AG04449 (cell line): ENCODE measurements at regions not wholly inside any gene's neighbourhood (a gene's known extent, or its start where the extent isn't known, plus 50 kb on each side); places are given as distances from the start of the nearest gene placed in this dataset.

ENCODE experiments used
- CTCF ChIA-PET: fragments of 350-600 bp; formaldehyde crosslinking; extraction: SDS; loops from one replicate; lab custom pipeline; 2021; ENCODE audit warnings: antibody characterized with exemption; lab: Yijun Ruan, JAX
- POLR2A ChIA-PET: fragments of 400-600, 350-600 bp; formaldehyde crosslinking; extraction: SDS; loops from one replicate; lab custom pipeline; 2020; ENCODE audit warnings: antibody characterized with exemption, inconsistent platforms; lab: Yijun Ruan, JAX
- DNase-seq: peaks from one replicate; pipeline ENCODE4 v3.0.0-alpha.2; 2010; ENCODE audit warnings: low read depth, low spot score
- H3K4me3 ChIP-seq: 2 replicates; pipeline ENCODE4 v1.5.1; 2011; ENCODE audit warnings: low read depth, mild to moderate bottlenecking, control low read depth, low read length
- TF ChIP-seq, protein P1 (sequence below): IDR thresholded peaks from one replicate; pipeline ENCODE4 v1.5.1; 2011; ENCODE audit warnings: mild to moderate bottlenecking, moderate library complexity, low read length, control low read depth, inconsistent platforms; ENCODE audit not compliant: insufficient read depth; ENCODE audit errors: missing control alignments

DNA sequence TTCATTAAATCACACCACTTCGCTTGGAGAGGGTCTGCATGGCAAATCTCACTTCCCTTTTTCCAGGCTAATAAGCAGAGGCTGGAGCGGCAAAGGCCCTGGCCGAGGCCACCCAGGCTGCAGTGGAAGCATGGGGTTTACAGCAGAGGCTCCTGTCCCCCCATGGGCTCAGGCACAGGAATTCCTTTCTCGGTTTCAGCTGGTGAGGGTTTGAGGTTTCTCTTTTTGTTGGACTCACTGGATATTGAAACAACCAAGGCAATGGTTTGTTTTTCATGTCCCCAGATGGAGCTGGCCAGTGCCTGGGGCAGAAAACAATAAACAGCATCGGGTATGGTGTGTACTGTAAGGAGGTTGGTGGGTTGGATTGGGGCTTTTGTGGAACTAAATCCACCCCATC, 175.6 kb upstream of the RASGRP1 start:
- TF ChIP-seq, protein P1, sequence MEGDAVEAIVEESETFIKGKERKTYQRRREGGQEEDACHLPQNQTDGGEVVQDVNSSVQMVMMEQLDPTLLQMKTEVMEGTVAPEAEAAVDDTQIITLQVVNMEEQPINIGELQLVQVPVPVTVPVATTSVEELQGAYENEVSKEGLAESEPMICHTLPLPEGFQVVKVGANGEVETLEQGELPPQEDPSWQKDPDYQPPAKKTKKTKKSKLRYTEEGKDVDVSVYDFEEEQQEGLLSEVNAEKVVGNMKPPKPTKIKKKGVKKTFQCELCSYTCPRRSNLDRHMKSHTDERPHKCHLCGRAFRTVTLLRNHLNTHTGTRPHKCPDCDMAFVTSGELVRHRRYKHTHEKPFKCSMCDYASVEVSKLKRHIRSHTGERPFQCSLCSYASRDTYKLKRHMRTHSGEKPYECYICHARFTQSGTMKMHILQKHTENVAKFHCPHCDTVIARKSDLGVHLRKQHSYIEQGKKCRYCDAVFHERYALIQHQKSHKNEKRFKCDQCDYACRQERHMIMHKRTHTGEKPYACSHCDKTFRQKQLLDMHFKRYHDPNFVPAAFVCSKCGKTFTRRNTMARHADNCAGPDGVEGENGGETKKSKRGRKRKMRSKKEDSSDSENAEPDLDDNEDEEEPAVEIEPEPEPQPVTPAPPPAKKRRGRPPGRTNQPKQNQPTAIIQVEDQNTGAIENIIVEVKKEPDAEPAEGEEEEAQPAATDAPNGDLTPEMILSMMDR: no peak
- DNase-seq: no peak
- ChIA-PET POLR2A (no interaction called here), CTCF (interaction anchor here (1.6 kb wide), 1 partner anchor 10 kb away, joined by 4 read pairs; no protein-coding TSS in a partner anchor)
- no peak overlapping the region for H3K4me3 ChIP-seq

DNA sequence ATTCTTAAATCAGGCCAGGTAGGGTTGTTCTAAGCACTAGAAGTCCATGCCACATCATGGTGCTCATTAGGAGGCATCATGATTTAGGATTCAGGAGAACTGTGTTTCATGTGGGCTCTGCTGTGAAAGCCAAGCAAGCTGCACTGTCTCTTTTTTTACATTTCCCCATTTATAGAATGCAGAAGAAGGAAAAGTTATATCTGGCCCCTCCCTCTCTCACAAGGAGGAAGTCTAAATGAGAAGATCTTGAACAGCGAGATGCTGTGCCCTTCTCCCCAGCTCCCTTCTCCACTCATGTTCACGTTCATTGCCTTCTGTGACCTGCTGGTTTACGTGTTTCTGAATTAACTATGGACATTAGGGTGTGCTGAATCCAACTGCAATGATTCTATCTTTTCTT, 178.5 kb upstream of the RASGRP1 start:
- CTCF ChIA-PET: no interaction called here
- TF ChIP-seq, protein P1: no peak
- no peak for DNase-seq
- no peak overlapping the region for H3K4me3 ChIP-seq
- POLR2A ChIA-PET: no interaction called here

DNA sequence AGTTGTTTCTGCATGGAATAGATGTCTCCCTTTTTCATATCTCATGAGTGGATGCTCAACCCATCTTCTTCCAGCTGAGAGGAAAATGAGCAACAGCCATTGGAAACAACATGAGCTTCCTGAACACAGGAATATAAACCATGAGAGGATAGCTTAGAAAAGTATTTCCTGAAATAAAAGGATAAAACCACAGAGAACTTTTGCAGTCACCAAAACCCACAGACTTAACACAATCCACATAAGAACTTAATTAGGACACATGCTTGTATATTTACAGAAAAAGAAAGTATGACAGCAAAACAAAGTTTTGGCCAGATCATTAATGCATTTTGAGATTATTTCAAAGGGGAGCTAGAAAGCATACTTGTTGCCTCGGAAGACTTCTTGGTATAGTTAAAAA, 180.5 kb upstream of the RASGRP1 start:
- no peak overlapping the region for H3K4me3 ChIP-seq
- no peak for DNase-seq
- ChIA-PET POLR2A (interaction anchor here (1.2 kb wide), 1 partner anchor 13 kb away, joined by 3 read pairs; no protein-coding TSS in a partner anchor), CTCF (no interaction called here)
- TF ChIP-seq, protein P1: no peak

DNA sequence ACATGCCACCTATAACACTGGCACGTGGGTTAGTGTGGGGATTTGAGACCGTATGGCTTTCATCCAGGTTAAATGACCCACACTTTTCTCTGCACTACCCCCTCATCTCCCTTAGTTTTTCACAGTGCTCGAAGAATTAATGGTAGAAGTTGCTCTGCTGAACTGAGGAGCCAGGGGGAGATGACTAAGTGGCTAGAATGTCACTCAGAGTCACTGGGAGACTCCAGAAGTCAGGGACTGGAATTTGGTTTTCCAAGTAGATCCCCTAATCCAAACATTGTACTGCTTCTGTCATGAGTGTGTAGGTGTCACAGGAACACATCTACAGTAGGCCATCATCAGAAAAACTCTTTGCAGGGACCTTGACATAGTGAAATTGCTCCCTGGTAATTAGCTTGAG, 181.0 kb upstream of the RASGRP1 start:
- H3K4me3 ChIP-seq: no peak overlapping the region
- TF ChIP-seq, protein P1: no peak
- no peak for DNase-seq
- ChIA-PET POLR2A (interaction anchor here (1.2 kb wide), 1 partner anchor 12 kb away, joined by 3 read pairs; no protein-coding TSS in a partner anchor), CTCF (no interaction called here)

DNA sequence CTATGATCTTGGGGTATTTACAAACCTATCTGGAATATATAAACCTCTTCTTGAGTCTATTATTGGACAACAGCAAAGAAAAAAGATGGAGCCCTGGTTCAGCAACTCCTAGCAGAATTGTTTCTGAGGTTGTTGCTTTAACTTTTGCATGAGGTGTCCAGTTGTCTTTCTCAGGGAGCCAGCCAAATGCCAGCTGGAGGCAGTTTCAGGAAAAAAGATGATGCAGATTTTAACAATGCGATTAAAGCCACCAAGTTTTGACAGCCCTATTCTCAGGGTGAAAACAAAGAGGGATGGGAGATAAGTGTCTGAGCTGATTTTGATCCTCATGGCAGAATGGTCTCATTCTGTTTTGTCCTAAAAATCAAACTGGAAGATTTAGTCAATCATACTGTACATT, 181.6 kb upstream of the RASGRP1 start:
- TF ChIP-seq, protein P1: no peak
- POLR2A ChIA-PET: no interaction called here
- no peak overlapping the region for H3K4me3 ChIP-seq
- DNase-seq: no peak
- CTCF ChIA-PET: no interaction called here

DNA sequence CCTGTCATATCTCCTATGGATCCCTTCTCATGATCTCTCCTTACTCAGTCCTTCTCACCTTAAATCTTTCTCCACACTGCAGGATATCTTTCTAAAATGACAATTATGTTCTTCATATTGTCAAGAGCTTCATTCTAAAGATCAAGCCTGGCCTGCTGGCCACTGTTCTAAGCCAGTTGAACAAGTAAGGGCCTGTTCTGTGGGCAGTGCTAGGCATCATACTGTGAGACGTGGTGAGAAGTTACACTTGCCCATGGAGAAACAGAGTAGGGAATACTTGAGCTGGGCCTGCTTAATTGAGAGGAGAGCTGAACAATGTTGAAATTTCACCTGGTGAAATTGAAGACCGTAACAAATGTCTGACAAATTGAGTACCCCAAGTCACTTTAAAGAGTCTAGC, 184.1 kb upstream of the RASGRP1 start:
- CTCF ChIA-PET: interaction anchor here (0.6 to 1.3 kb wide), 3 partner anchors 9 to 1931 kb away, joined by 3 to 5 read pairs (median 3); no protein-coding TSS in a partner anchor
- TF ChIP-seq, protein P1: no peak
- POLR2A ChIA-PET: no interaction called here
- H3K4me3 ChIP-seq: no peak overlapping the region
- no peak for DNase-seq
